Trophoblast cell (in vitro differentiated cells and primary cell): ENCODE measurements at regions not wholly inside any gene's neighbourhood (a gene's known extent, or its start where the extent isn't known, plus 50 kb on each side); places are given as distances from the start of the nearest gene placed in this dataset.
"Not testable (repeated sequence)": the region's sequence is repeated elsewhere in the genome, so short reads cannot be mapped to it uniquely, and the experiment has no call there.

Experiments
- DNase-seq, 2 donors: peaks; one replicate each; pipeline ENCODE4 v3.0.0-alpha.2; 2016
- H2AFZ ChIP-seq: 2 replicates; pipeline ENCODE4 v1.6.1; 2013; ENCODE audit warnings: low read length, moderate library complexity, mild to moderate bottlenecking; ENCODE audit not compliant: insufficient read depth, poor library complexity
- H2AK5ac ChIP-seq: 2 replicates; pipeline ENCODE4 v1.6.1; 2013; ENCODE audit warnings: mild to moderate bottlenecking, low read length
- H2BK120ac ChIP-seq: 2 replicates; pipeline ENCODE4 v1.6.1; 2013; ENCODE audit warnings: low read length, mild to moderate bottlenecking, moderate library complexity; ENCODE audit not compliant: insufficient read depth, poor library complexity
- H2BK12ac ChIP-seq: 2 replicates; pipeline ENCODE4 v1.6.1; 2013; ENCODE audit warnings: mild to moderate bottlenecking, low read length, moderate library complexity
- H2BK5ac ChIP-seq: 2 replicates; pipeline ENCODE4 v1.6.1; 2013; ENCODE audit warnings: low read length, low read depth, moderate library complexity, mild to moderate bottlenecking; ENCODE audit not compliant: poor library complexity
- H3K14ac ChIP-seq: 2 replicates; pipeline ENCODE4 v1.6.1; 2013; ENCODE audit warnings: mild to moderate bottlenecking, low read length
- H3K18ac ChIP-seq: 2 replicates; pipeline ENCODE4 v1.6.1; 2013; ENCODE audit warnings: mild to moderate bottlenecking, low read length
- H3K23ac ChIP-seq: 2 replicates; pipeline ENCODE4 v1.6.1; 2013; ENCODE audit warnings: low read length
- H3K27ac ChIP-seq: 2 replicates; pipeline ENCODE4 v1.5.1; 2013; ENCODE audit warnings: low read depth, mild to moderate bottlenecking, inconsistent platforms, low read length, moderate library complexity
- H3K27me3 ChIP-seq: 2 replicates; pipeline ENCODE4 v1.6.1; 2013; ENCODE audit warnings: inconsistent platforms, mild to moderate bottlenecking, low read length, moderate library complexity; ENCODE audit not compliant: insufficient read depth
- H3K36me3 ChIP-seq, 2 experiments: 1 replicate in 1 of 2; 2 replicates in 1 of 2; pipeline ENCODE4 v1.6.1; 2013; ENCODE audit warnings: low read length in 2 of 2, mild to moderate bottlenecking in 2 of 2, moderate library complexity in 1 of 2; ENCODE audit not compliant: insufficient read depth in 2 of 2, control insufficient read depth in 1 of 2
- H3K4ac ChIP-seq: 2 replicates; pipeline ENCODE4 v1.6.1; 2013; ENCODE audit warnings: low read depth, mild to moderate bottlenecking, low read length, moderate library complexity
- H3K4me1 ChIP-seq, 2 experiments: 1 replicate in 1 of 2; 2 replicates in 1 of 2; pipeline ENCODE4 v1.6.1; 2013; ENCODE audit warnings: low read length in 2 of 2, mild to moderate bottlenecking in 2 of 2, moderate library complexity in 1 of 2; ENCODE audit not compliant: insufficient read depth in 2 of 2, control insufficient read depth in 1 of 2
- H3K4me2 ChIP-seq: 2 replicates; pipeline ENCODE4 v1.6.1; 2013; ENCODE audit warnings: inconsistent platforms, mild to moderate bottlenecking, low read length, moderate library complexity
- H3K4me3 ChIP-seq: 2 replicates; pipeline ENCODE4 v1.5.1; 2013; ENCODE audit warnings: mild to moderate bottlenecking, low read depth, low read length, inconsistent platforms
- H3K79me1 ChIP-seq: one replicate; pipeline ENCODE4 v1.6.1; 2013; ENCODE audit warnings: low read length
- H3K79me2 ChIP-seq: 2 replicates; pipeline ENCODE4 v1.6.1; 2013; ENCODE audit warnings: low read length, mild to moderate bottlenecking; ENCODE audit not compliant: control insufficient read depth, insufficient read depth, poor library complexity
- H3K9ac ChIP-seq: 2 replicates; pipeline ENCODE4 v1.6.1; 2013; ENCODE audit warnings: mild to moderate bottlenecking, low read length
- H3K9me3 ChIP-seq: 2 replicates; pipeline ENCODE4 v1.6.1; 2013; ENCODE audit warnings: low read depth, mild to moderate bottlenecking, control low read depth, inconsistent platforms, low read length; ENCODE audit not compliant: insufficient read depth
- H4K12ac ChIP-seq: 2 replicates; pipeline ENCODE4 v1.6.1; 2013; ENCODE audit warnings: low read depth, mild to moderate bottlenecking, low read length, moderate library complexity
- H4K8ac ChIP-seq: 2 replicates; pipeline ENCODE4 v1.6.1; 2013; ENCODE audit warnings: low read depth, mild to moderate bottlenecking, low read length, moderate library complexity
- H4K91ac ChIP-seq: one replicate; pipeline ENCODE4 v1.6.1; 2013; ENCODE audit warnings: low read depth, mild to moderate bottlenecking, low read length, moderate library complexity
- WGBS: extraction: QIAGEN DNeasy Blood & Tissue Kit; methylation state at CpG from one replicate; pipeline ENCODE4 v1.1.7; 2013; ENCODE audit warnings: missing lambda C conversion rate; ENCODE audit not compliant: insufficient read length, insufficient coverage; ENCODE audit errors: extremely low coverage; 5-methylcytosine and 5-hydroxymethylcytosine counted together

- no peak overlapping the region for H3K23ac ChIP-seq
- H2AK5ac ChIP-seq, result no peak overlapping the region
- H4K12ac ChIP-seq, result no peak overlapping the region
- H2BK12ac ChIP-seq, result no peak overlapping the region
- no peak overlapping the region for H3K14ac ChIP-seq
- H4K91ac ChIP-seq, result no peak overlapping the region
- no peaks in the 10 kb centered on the region for H3K36me3 ChIP-seq
- no peak overlapping the region for H2AFZ ChIP-seq
- H3K9me3 ChIP-seq, result no peaks in the 10 kb centered on the region
- no peak overlapping the region for H3K18ac ChIP-seq
- H3K4me3 ChIP-seq, result no peak overlapping the region
- no peaks in the 10 kb centered on the region for H3K79me2 ChIP-seq
- no peak overlapping the region for H3K27ac ChIP-seq
- H4K8ac ChIP-seq, result no peak overlapping the region
- H2BK120ac ChIP-seq, result no peak overlapping the region
- no peaks in the 10 kb centered on the region for H3K4me1 ChIP-seq
- no peaks in the 10 kb centered on the region for H3K79me1 ChIP-seq
- H3K4me2 ChIP-seq, result no peak overlapping the region
- no peak overlapping the region for H3K9ac ChIP-seq
- H3K27me3 ChIP-seq, result no peaks in the 10 kb centered on the region
- no peak for DNase-seq
- no peak overlapping the region for H2BK5ac ChIP-seq
- no CpG with 5 or more reads among the region's 11 CpGs for WGBS
- no peak overlapping the region for H3K4ac ChIP-seq
Observed at GRCh38 chrX:77065896-77066295, 381.3 kb upstream of the FGF16 start.

- Histone ChIP-seq H4K8ac (no peak overlapping the region), H3K79me1 (no peaks in the 10 kb centered on the region), H3K9ac (no peak overlapping the region), H3K36me3 (no peaks in the 10 kb centered on the region), H3K14ac (no peak overlapping the region), H3K4me1 (no peaks in the 10 kb centered on the region), H3K4me2 (no peak overlapping the region), H3K9me3 (no peaks in the 10 kb centered on the region), H3K4me3 (no peak overlapping the region), H2AK5ac (no peak overlapping the region), H2AFZ (no peak overlapping the region), H2BK120ac (no peak overlapping the region), H3K18ac (no peak overlapping the region), H3K4ac (no peak overlapping the region), H2BK5ac (no peak overlapping the region), H4K12ac (no peak overlapping the region), H3K27ac (no peak overlapping the region), H3K27me3 (no peaks in the 10 kb centered on the region), H2BK12ac (no peak overlapping the region), H3K79me2 (no peaks in the 10 kb centered on the region), H4K91ac (no peak overlapping the region), H3K23ac (no peak overlapping the region)
- no CpG with 5 or more reads among the region's 3 CpGs for WGBS
- no peak for DNase-seq
Observed at GRCh38 chrX:77070202-77070918, 376.8 kb upstream of the FGF16 start.

GRCh38 chrX:77076896-77077295, 370.3 kb upstream of the FGF16 start:
- no peak overlapping the region for H4K91ac ChIP-seq
- H2BK5ac ChIP-seq, result no peak overlapping the region
- H4K8ac ChIP-seq, result no peak overlapping the region
- no peak overlapping the region for H3K23ac ChIP-seq
- H3K4me1 ChIP-seq, result no peaks in the 10 kb centered on the region
- H2BK120ac ChIP-seq, result no peak overlapping the region
- no peaks in the 10 kb centered on the region for H3K79me1 ChIP-seq
- no peak overlapping the region for H4K12ac ChIP-seq
- no peak overlapping the region for H3K27ac ChIP-seq
- no peak overlapping the region for H3K14ac ChIP-seq
- H2AFZ ChIP-seq, result no peak overlapping the region
- no CpG with 5 or more reads among the region's 2 CpGs for WGBS
- H2AK5ac ChIP-seq, result no peak overlapping the region
- H3K4ac ChIP-seq, result no peak overlapping the region
- H3K18ac ChIP-seq, result no peak overlapping the region
- H3K79me2 ChIP-seq, result no peaks in the 10 kb centered on the region
- no peaks in the 10 kb centered on the region for H3K9me3 ChIP-seq
- no peak overlapping the region for H3K4me3 ChIP-seq
- H3K36me3 ChIP-seq, result no peaks in the 10 kb centered on the region
- DNase-seq, result no peak
- H3K4me2 ChIP-seq, result no peak overlapping the region
- no peak overlapping the region for H2BK12ac ChIP-seq
- H3K27me3 ChIP-seq, result no peaks in the 10 kb centered on the region
- H3K9ac ChIP-seq, result no peak overlapping the region

GRCh38 chrX:77081237-77081636, 366.0 kb upstream of the FGF16 start:
- H3K9ac ChIP-seq, H2AK5ac ChIP-seq, H4K12ac ChIP-seq, H3K79me2 ChIP-seq, H4K8ac ChIP-seq, H2AFZ ChIP-seq, H3K27ac ChIP-seq, H2BK5ac ChIP-seq, H3K4me3 ChIP-seq, H2BK12ac ChIP-seq, H3K4me1 ChIP-seq, H3K23ac ChIP-seq, H3K9me3 ChIP-seq, H2BK120ac ChIP-seq, H3K18ac ChIP-seq, H4K91ac ChIP-seq, H3K4ac ChIP-seq, H3K27me3 ChIP-seq, H3K4me2 ChIP-seq, H3K14ac ChIP-seq, DNase-seq, H3K36me3 ChIP-seq, H3K79me1 ChIP-seq: not testable (repeated sequence)
- no CpG with 5 or more reads among the region's 3 CpGs for WGBS
